ENCODE measurements at regions not wholly inside any gene's neighbourhood (a gene's known extent, or its start where the extent isn't known, plus 50 kb on each side); places are given as distances from the start of the nearest gene placed in this dataset.

DNA sequence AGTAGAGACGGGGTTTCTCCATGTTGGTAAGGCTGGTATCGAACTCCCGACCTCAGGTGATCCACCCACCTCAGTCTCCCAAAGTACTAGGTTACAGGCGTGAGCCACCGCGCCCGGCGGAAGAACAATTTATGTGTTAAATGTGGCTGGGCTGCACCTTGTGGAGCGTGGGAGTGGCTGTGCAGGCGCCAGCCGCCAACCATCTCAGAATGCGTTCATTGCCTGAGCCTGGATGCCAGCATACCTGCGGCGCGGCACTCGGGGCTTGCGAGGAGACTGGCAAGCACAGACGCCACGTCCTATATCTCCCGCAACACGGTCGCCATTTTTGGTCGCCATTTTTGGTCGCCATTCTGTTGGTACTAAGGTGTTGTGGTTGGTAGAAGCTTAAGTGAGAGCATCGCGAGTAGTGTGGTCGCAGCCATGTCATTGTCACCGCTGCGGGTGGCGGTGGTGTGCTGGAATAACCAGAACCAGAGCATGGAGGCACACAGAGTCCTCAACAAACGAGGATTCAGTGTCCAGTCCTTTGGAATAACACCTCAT is 193.6 kb upstream of the HTR2C start:
- intact Hi-C loops (cut with DNase I) = no loop called here
- TF ChIP-seq POLR2AphosphoS5 (IDR thresholded peaks at IDR 0.05) = no peak
- TF ChIP-seq, protein P1, sequence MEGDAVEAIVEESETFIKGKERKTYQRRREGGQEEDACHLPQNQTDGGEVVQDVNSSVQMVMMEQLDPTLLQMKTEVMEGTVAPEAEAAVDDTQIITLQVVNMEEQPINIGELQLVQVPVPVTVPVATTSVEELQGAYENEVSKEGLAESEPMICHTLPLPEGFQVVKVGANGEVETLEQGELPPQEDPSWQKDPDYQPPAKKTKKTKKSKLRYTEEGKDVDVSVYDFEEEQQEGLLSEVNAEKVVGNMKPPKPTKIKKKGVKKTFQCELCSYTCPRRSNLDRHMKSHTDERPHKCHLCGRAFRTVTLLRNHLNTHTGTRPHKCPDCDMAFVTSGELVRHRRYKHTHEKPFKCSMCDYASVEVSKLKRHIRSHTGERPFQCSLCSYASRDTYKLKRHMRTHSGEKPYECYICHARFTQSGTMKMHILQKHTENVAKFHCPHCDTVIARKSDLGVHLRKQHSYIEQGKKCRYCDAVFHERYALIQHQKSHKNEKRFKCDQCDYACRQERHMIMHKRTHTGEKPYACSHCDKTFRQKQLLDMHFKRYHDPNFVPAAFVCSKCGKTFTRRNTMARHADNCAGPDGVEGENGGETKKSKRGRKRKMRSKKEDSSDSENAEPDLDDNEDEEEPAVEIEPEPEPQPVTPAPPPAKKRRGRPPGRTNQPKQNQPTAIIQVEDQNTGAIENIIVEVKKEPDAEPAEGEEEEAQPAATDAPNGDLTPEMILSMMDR (IDR thresholded peaks at IDR 0.05) = no peak
- TF ChIP-seq POLR2A (IDR thresholded peaks at IDR 0.05) = no peak
- TF ChIP-seq EP300 (IDR thresholded peaks at IDR 0.05) = no peak
- 91 to 95% methylated on average over 31 of the region's 31 CpGs for WGBS, 2 donors
- Histone ChIP-seq H3K4me3 (no peak overlapping the region), H3K9me3 (no peaks in the 10 kb centered on the region), H3K4me1 (no peaks in the 10 kb centered on the region), H3K27me3 (no peaks in the 10 kb centered on the region), H3K36me3 (no peaks in the 10 kb centered on the region), H3K27ac (no peak overlapping the region)
- DNase-seq = no peak

Small RNAs in the stretch of these regions (small RNA-seq; reads per million reads assigned to genes)
- gene AL953862.1 = 0 reads per million in 3 donors

All from sigmoid colon (tissue), 6 donors.